ENCODE measurements at regions not wholly inside any gene's neighbourhood (a gene's known extent, or its start where the extent isn't known, plus 50 kb on each side); places are given as distances from the start of the nearest gene placed in this dataset.

- Mint-ChIP-seq H3K27me3 (ENCODE audit: low read depth, unreplicated experiment) (no peaks in the 10 kb centered on the region), H3K4me1 (ENCODE audit: low read depth, unreplicated experiment) (peaks cover 9% of the 10 kb centered on the region), H3K9me3 (ENCODE audit: unreplicated experiment) (no peaks in the 10 kb centered on the region), H3K4me3 (ENCODE audit: unreplicated experiment) (no peak overlapping the region), H3K27ac (ENCODE audit: unreplicated experiment) (no peak overlapping the region), H3K36me3 (ENCODE audit: low read depth, unreplicated experiment) (no peaks in the 10 kb centered on the region)
- DNase-seq (ENCODE audit: low read depth) (no peak), FAIRE-seq (no peak)
- Histone ChIP-seq H3K36me3 (ENCODE audit: insufficient read depth, low read length) (no peaks in the 10 kb centered on the region), H3K9ac (ENCODE audit: low read length) (no peak overlapping the region), H3K27me3 (ENCODE audit: insufficient read depth, low read length) (no peaks in the 10 kb centered on the region), H4K20me1 (ENCODE audit: insufficient read depth, low read length) (no peaks in the 10 kb centered on the region), H3K27ac (ENCODE audit: low read depth, low read length) (no peak overlapping the region), H3K4me2 (ENCODE audit: low read length) (no peak overlapping the region), H3K4me1 (ENCODE audit: insufficient read depth, low read length) (no peaks in the 10 kb centered on the region), H3K9me3 (ENCODE audit: insufficient read depth, low read depth, low read length) (no peaks in the 10 kb centered on the region), H2AFZ (ENCODE audit: low read depth, low read length) (no peak overlapping the region), H3K4me3 (ENCODE audit: insufficient read depth, low read depth, low read length) (no peak overlapping the region), H3K79me2 (ENCODE audit: insufficient read depth, low read length) (no peaks in the 10 kb centered on the region)
- TF ChIP-seq EZH2 (IDR thresholded peaks at IDR 0.05; ENCODE audit: insufficient read depth, low read length) (no peak), CTCF (IDR thresholded peaks at IDR 0.05; ENCODE audit: insufficient read depth, low read depth, low read length) (no peak)
These were observed 328.4 kb downstream of the PHF14 start for GRCh38 chr7:11302121-11302520.

- H3K4me3 ChIP-seq (ENCODE audit: insufficient read depth, low read depth, low read length): no peak overlapping the region
- peaks cover 8% of the 10 kb centered on the region for H3K4me1 Mint-ChIP-seq (ENCODE audit: low read depth, unreplicated experiment)
- TF ChIP-seq EZH2 (IDR thresholded peaks at IDR 0.05; ENCODE audit: insufficient read depth, low read length): no peak
- TF ChIP-seq CTCF (IDR thresholded peaks at IDR 0.05; ENCODE audit: insufficient read depth, low read depth, low read length): no peak
- no peaks in the 10 kb centered on the region for H3K79me2 ChIP-seq (ENCODE audit: insufficient read depth, low read length)
- no peak overlapping the region for H3K4me3 Mint-ChIP-seq (ENCODE audit: unreplicated experiment)
- no peaks in the 10 kb centered on the region for H3K4me1 ChIP-seq (ENCODE audit: insufficient read depth, low read length)
- no peaks in the 10 kb centered on the region for H3K9me3 ChIP-seq (ENCODE audit: insufficient read depth, low read depth, low read length)
- no peak overlapping the region for H3K4me2 ChIP-seq (ENCODE audit: low read length)
- no peak overlapping the region for H3K27ac ChIP-seq (ENCODE audit: low read depth, low read length)
- FAIRE-seq (no peak), DNase-seq (ENCODE audit: low read depth) (no peak)
- H3K9ac ChIP-seq (ENCODE audit: low read length): no peak overlapping the region
- H4K20me1 ChIP-seq (ENCODE audit: insufficient read depth, low read length): no peaks in the 10 kb centered on the region
- H3K9me3 Mint-ChIP-seq (ENCODE audit: unreplicated experiment): no peaks in the 10 kb centered on the region
- no peaks in the 10 kb centered on the region for H3K36me3 ChIP-seq (ENCODE audit: insufficient read depth, low read length)
- H3K27ac Mint-ChIP-seq (ENCODE audit: unreplicated experiment): no peak overlapping the region
- no peaks in the 10 kb centered on the region for H3K27me3 ChIP-seq (ENCODE audit: insufficient read depth, low read length)
- H2AFZ ChIP-seq (ENCODE audit: low read depth, low read length): no peak overlapping the region
- H3K36me3 Mint-ChIP-seq (ENCODE audit: low read depth, unreplicated experiment): no peaks in the 10 kb centered on the region
- H3K27me3 Mint-ChIP-seq (ENCODE audit: low read depth, unreplicated experiment): no peaks in the 10 kb centered on the region
These were observed 340.1 kb downstream of the PHF14 start for GRCh38 chr7:11313801-11314200.

GRCh38 chr7:11315666-11316258, 342.1 kb downstream of the PHF14 start:
- Histone ChIP-seq H3K4me2 (ENCODE audit: low read length) (no peak overlapping the region), H3K27ac (ENCODE audit: low read depth, low read length) (no peak overlapping the region), H3K36me3 (ENCODE audit: insufficient read depth, low read length) (no peaks in the 10 kb centered on the region), H4K20me1 (ENCODE audit: insufficient read depth, low read length) (no peaks in the 10 kb centered on the region), H3K27me3 (ENCODE audit: insufficient read depth, low read length) (no peaks in the 10 kb centered on the region), H3K4me1 (ENCODE audit: insufficient read depth, low read length) (no peaks in the 10 kb centered on the region), H3K4me3 (ENCODE audit: insufficient read depth, low read depth, low read length) (no peak overlapping the region), H2AFZ (ENCODE audit: low read depth, low read length) (no peak overlapping the region), H3K79me2 (ENCODE audit: insufficient read depth, low read length) (no peaks in the 10 kb centered on the region), H3K9ac (ENCODE audit: low read length) (no peak overlapping the region), H3K9me3 (ENCODE audit: insufficient read depth, low read depth, low read length) (no peaks in the 10 kb centered on the region)
- Mint-ChIP-seq H3K27me3 (ENCODE audit: low read depth, unreplicated experiment) (no peaks in the 10 kb centered on the region), H3K4me1 (ENCODE audit: low read depth, unreplicated experiment) (peaks cover 22% of the 10 kb centered on the region), H3K36me3 (ENCODE audit: low read depth, unreplicated experiment) (no peaks in the 10 kb centered on the region), H3K9me3 (ENCODE audit: unreplicated experiment) (no peaks in the 10 kb centered on the region), H3K4me3 (ENCODE audit: unreplicated experiment) (no peak overlapping the region), H3K27ac (ENCODE audit: unreplicated experiment) (no peak overlapping the region)
- DNase-seq (ENCODE audit: low read depth) (no peak), FAIRE-seq (no peak)
- TF ChIP-seq EZH2 (IDR thresholded peaks at IDR 0.05; ENCODE audit: insufficient read depth, low read length) (no peak), CTCF (IDR thresholded peaks at IDR 0.05; ENCODE audit: insufficient read depth, low read depth, low read length) (no peak)

Data from astrocyte (in vitro differentiated cells and primary cell).